HG03108 (cell line): ENCODE measurements at regions not wholly inside any gene's neighbourhood (a gene's known extent, or its start where the extent isn't known, plus 50 kb on each side); places are given as distances from the start of the nearest gene placed in this dataset.

ENCODE experiments used
- ATAC-seq: cut with Tn5 transposase; IDR thresholded peaks from one replicate; pipeline ENCODE4 v1.9.1; 2021; ENCODE audit warnings: moderate library complexity; ENCODE audit not compliant: unreplicated experiment

- no peak for ATAC-seq
Observed at GRCh38 chr4:136575146-136575545, 957.1 kb downstream of the PCDH18 start.

- ATAC-seq: no peak
Observed at GRCh38 chr4:136573460-136573859, 958.8 kb downstream of the PCDH18 start.

GRCh38 chr4:136571315-136571714, 961.0 kb downstream of the PCDH18 start:
- no peak for ATAC-seq

GRCh38 chr4:136562834-136563233, 969.5 kb downstream of the PCDH18 start:
- no peak for ATAC-seq

GRCh38 chr4:136558940-136559494, 973.3 kb downstream of the PCDH18 start:
- no peak for ATAC-seq

- no peak for ATAC-seq
Observed at GRCh38 chr4:136557396-136557795, 974.9 kb downstream of the PCDH18 start.

GRCh38 chr4:136554033-136554432, 978.3 kb downstream of the PCDH18 start:
- no peak for ATAC-seq

GRCh38 chr4:136551753-136552152, 980.5 kb downstream of the PCDH18 start:
- no peak for ATAC-seq

GRCh38 chr4:136540747-136541146, 991.5 kb downstream of the PCDH18 start:
- ATAC-seq: no peak

GRCh38 chr4:136528131-136528530, 1004.2 kb downstream of the PCDH18 start:
- no peak for ATAC-seq

- ATAC-seq: no peak
Observed at GRCh38 chr4:136526517-136526916, 1005.8 kb downstream of the PCDH18 start.

- no peak for ATAC-seq
Observed at GRCh38 chr4:136524039-136524438, 1008.3 kb downstream of the PCDH18 start.

- ATAC-seq: no peak
Observed at GRCh38 chr4:136516371-136516770, 1015.9 kb downstream of the PCDH18 start.

GRCh38 chr4:136505020-136505419, 1027.3 kb downstream of the PCDH18 start:
- ATAC-seq: no peak

GRCh38 chr4:136495851-136496250, 1036.4 kb downstream of the PCDH18 start:
- ATAC-seq: no peak

- ATAC-seq: no peak
Observed at GRCh38 chr4:136495076-136495475, 1037.2 kb downstream of the PCDH18 start.

GRCh38 chr4:136489101-136489500, 1043.2 kb downstream of the PCDH18 start:
- ATAC-seq: no peak

- no peak for ATAC-seq
Observed at GRCh38 chr4:136484996-136485395, 1047.3 kb downstream of the PCDH18 start.

- no peak for ATAC-seq
Observed at GRCh38 chr4:136476753-136477152, 1055.5 kb downstream of the PCDH18 start.

GRCh38 chr4:136471051-136471450, 1061.2 kb downstream of the PCDH18 start:
- ATAC-seq: no peak

- ATAC-seq: no peak
Observed at GRCh38 chr4:136465691-136466090, 1066.6 kb downstream of the PCDH18 start.

GRCh38 chr4:136463941-136464340, 1068.4 kb downstream of the PCDH18 start:
- ATAC-seq: no peak

GRCh38 chr4:136461533-136461932, 1070.8 kb downstream of the PCDH18 start:
- no peak for ATAC-seq
